BJ (cell line): ENCODE measurements at regions not wholly inside any gene's neighbourhood (a gene's known extent, or its start where the extent isn't known, plus 50 kb on each side); places are given as distances from the start of the nearest gene placed in this dataset.

Experiments used
- CTCF ChIA-PET: fragments of 350-600 bp; formaldehyde crosslinking; extraction: SDS; loops from one replicate; lab custom pipeline; 2021; ENCODE audit warnings: antibody characterized with exemption, inconsistent platforms; lab: Yijun Ruan, JAX
- POLR2A ChIA-PET: fragments of 300-600 bp; sonication (Branson Sonifier 250); formaldehyde crosslinking; extraction: SDS; loops from one replicate; lab custom pipeline; 2021; ENCODE audit warnings: antibody characterized with exemption; lab: Charles Lee
- DNase-seq: peaks from one replicate; pipeline ENCODE4 v3.0.0-alpha.2; 2011; ENCODE audit warnings: low read depth
- H3K27me3 ChIP-seq: 2 replicates; pipeline ENCODE4 v1.6.0; 2011; ENCODE audit warnings: low read length; ENCODE audit not compliant: control insufficient read depth, insufficient read depth
- H3K36me3 ChIP-seq: 2 replicates; pipeline ENCODE4 v1.5.1; 2011; ENCODE audit warnings: low read length; ENCODE audit not compliant: control insufficient read depth, insufficient read depth
- H3K4me3 ChIP-seq: 2 replicates; pipeline ENCODE4 v1.5.1; 2011; ENCODE audit warnings: low read depth, mild to moderate bottlenecking, control low read depth, low read length
- CTCF ChIP-seq: IDR thresholded peaks from 2 replicates; pipeline ENCODE4 v1.5.1; 2011; ENCODE audit warnings: low read depth, mild to moderate bottlenecking, control low read depth, inconsistent platforms, low read length, moderate library complexity; ENCODE audit not compliant: insufficient read depth

- TF ChIP-seq CTCF = no peak
- DNase-seq = no peak
- H3K27me3 ChIP-seq = no peaks in the 10 kb centered on the region; the same call in 1 of the 2 replicates
- ChIA-PET POLR2A (no interaction called here), CTCF (no interaction called here)
- no peaks in the 10 kb centered on the region for H3K36me3 ChIP-seq
- H3K4me3 ChIP-seq = no peak overlapping the region
These were observed 176.4 kb downstream of the KCNA5 start for GRCh38 chr12:5220099-5220498.

GRCh38 chr12:5220835-5221234 lies 177.2 kb downstream of the KCNA5 start:
- no peak for DNase-seq
- no peaks in the 10 kb centered on the region; the same call in 1 of the 2 replicates for H3K27me3 ChIP-seq
- CTCF ChIA-PET = no interaction called here

GRCh38 chr12:5222011-5222461 lies 178.4 kb downstream of the KCNA5 start:
- POLR2A ChIA-PET = no interaction called here
- Histone ChIP-seq H3K27me3 (no peaks in the 10 kb centered on the region; the same call in 1 of the 2 replicates), H3K36me3 (no peaks in the 10 kb centered on the region), H3K4me3 (no peak overlapping the region)
- CTCF ChIA-PET = interaction anchor here (1.0 kb wide), 1 partner anchor 14 kb away, joined by 3 read pairs; no protein-coding TSS in a partner anchor
- no peak for TF ChIP-seq CTCF
- no peak for DNase-seq

More at GRCh38 chr12:5220835-5221234, 177.2 kb downstream of the KCNA5 start:
- POLR2A ChIA-PET = no interaction called here
- no peaks in the 10 kb centered on the region for H3K36me3 ChIP-seq
- no peak for TF ChIP-seq CTCF
- no peak overlapping the region for H3K4me3 ChIP-seq

- Histone ChIP-seq H3K36me3 (no peaks in the 10 kb centered on the region), H3K4me3 (no peak overlapping the region), H3K27me3 (no peaks in the 10 kb centered on the region)
- POLR2A ChIA-PET = no interaction called here
- TF ChIP-seq CTCF = no peak
- CTCF ChIA-PET = interaction anchor here (0.7 to 1.0 kb wide), 3 partner anchors 15 to 51 kb away, joined by 3 read pairs; no protein-coding TSS in a partner anchor
- DNase-seq = no peak
These were observed 179.1 kb downstream of the KCNA5 start for GRCh38 chr12:5222729-5223128.

- Histone ChIP-seq H3K4me3 (no peak overlapping the region), H3K27me3 (no peaks in the 10 kb centered on the region), H3K36me3 (no peaks in the 10 kb centered on the region)
- no peak for DNase-seq
- CTCF ChIA-PET = interaction anchor here (1.8 kb wide), 1 partner anchor 19 kb away, joined by 5 read pairs; no protein-coding TSS in a partner anchor
- TF ChIP-seq CTCF = no peak
- POLR2A ChIA-PET = no interaction called here
These were observed 180.2 kb downstream of the KCNA5 start for GRCh38 chr12:5223881-5224280.
